OCI-LY1 (cell line): ENCODE measurements at regions not wholly inside any gene's neighbourhood (a gene's known extent, or its start where the extent isn't known, plus 50 kb on each side); places are given as distances from the start of the nearest gene placed in this dataset.

ENCODE experiments used
- CTCF ChIP-seq: fragments of 200-600 bp; sonication (generic), shearing (Covaris generic); IDR thresholded peaks from 2 replicates; pipeline ENCODE4 v1.5.1; 2017; ENCODE audit warnings: mild to moderate bottlenecking, antibody characterized with exemption, low read length, moderate library complexity, mixed read lengths
- EZH2 ChIP-seq: fragments of 200-600 bp; sonication (generic), shearing (Covaris generic); IDR thresholded peaks from 2 replicates; pipeline ENCODE4 v1.8.0; 2017; ENCODE audit warnings: borderline replicate concordance, mixed run types, mild to moderate bottlenecking, antibody characterized with exemption, low read length, moderate library complexity, mixed read lengths

GRCh38 chr5:81842795-81843398 lies 92.0 kb upstream of the SSBP2 start:
- TF ChIP-seq CTCF (no peak), EZH2 (no peak)
